Hepatocyte (in vitro differentiated cells): ENCODE measurements at regions not wholly inside any gene's neighbourhood (a gene's known extent, or its start where the extent isn't known, plus 50 kb on each side); places are given as distances from the start of the nearest gene placed in this dataset.

Experiments used
- DNase-seq: peaks from one replicate; pipeline ENCODE4 v3.0.0-alpha.2; 2016; ENCODE audit warnings: low spot score
- H2AFZ ChIP-seq: fragments of 200-600 bp; sonication (generic); 2 replicates; pipeline ENCODE4 v1.6.0; 2016; ENCODE audit warnings: antibody characterized with exemption, mild to moderate bottlenecking
- H3K27ac ChIP-seq: fragments of 200-600 bp; sonication (generic); 2 replicates; pipeline ENCODE4 v1.5.1; 2016; ENCODE audit warnings: mild to moderate bottlenecking
- H3K27me3 ChIP-seq: fragments of 200-600 bp; sonication (generic); 2 replicates; pipeline ENCODE4 v1.6.1; 2016
- H3K36me3 ChIP-seq: fragments of 200-600 bp; sonication (generic); replicated peaks from 2 replicates; pipeline ENCODE4 v1.5.1; 2016; ENCODE audit warnings: low read depth; ENCODE audit not compliant: insufficient read depth
- H3K4me1 ChIP-seq: fragments of 200-600 bp; sonication (generic); 2 replicates; pipeline ENCODE4 v1.5.1; 2016; ENCODE audit warnings: mild to moderate bottlenecking, moderate library complexity; ENCODE audit not compliant: insufficient read depth
- H3K4me2 ChIP-seq: fragments of 200-600 bp; sonication (generic); 2 replicates; pipeline ENCODE4 v1.6.0; 2016
- H3K4me3 ChIP-seq: fragments of 200-600 bp; sonication (generic); 2 replicates; pipeline ENCODE4 v1.5.1; 2016; ENCODE audit warnings: mild to moderate bottlenecking
- H3K79me2 ChIP-seq: fragments of 200-600 bp; sonication (generic); 2 replicates; pipeline ENCODE4 v1.6.0; 2017; ENCODE audit warnings: mild to moderate bottlenecking
- H3K9me2 ChIP-seq: fragments of 200-600 bp; sonication (generic); replicated peaks from 2 replicates; pipeline ENCODE4 v1.6.0; 2017; ENCODE audit warnings: mild to moderate bottlenecking; ENCODE audit not compliant: insufficient read depth
- H3K9me3 ChIP-seq: fragments of 200-600 bp; sonication (generic); 2 replicates; pipeline ENCODE4 v1.5.1; 2016; ENCODE audit warnings: low read depth, mild to moderate bottlenecking
- H4K20me1 ChIP-seq: fragments of 200-600 bp; sonication (generic); 2 replicates; pipeline ENCODE4 v1.6.0; 2016; ENCODE audit warnings: mild to moderate bottlenecking; ENCODE audit not compliant: insufficient read depth, poor library complexity, severe bottlenecking
- EZH2 ChIP-seq: fragments of 200-600 bp; sonication (generic); IDR thresholded peaks from 2 replicates; pipeline ENCODE4 v1.6.1; 2016; ENCODE audit warnings: antibody characterized with exemption, mild to moderate bottlenecking, borderline replicate concordance
- EZH2phosphoT487 ChIP-seq: fragments of 200-600 bp; sonication (generic); IDR thresholded peaks from one replicate; pipeline ENCODE4 v1.6.1; 2018; ENCODE audit warnings: antibody characterized with exemption, mild to moderate bottlenecking, low read depth, moderate library complexity; ENCODE audit not compliant: unreplicated experiment, severe bottlenecking
- WGBS: methylation state at CpG from one replicate; pipeline ENCODE4 v1.1.6; 2016; ENCODE audit warnings: low lambda C conversion rate; ENCODE audit errors: missing lambda C conversion rate; 5-methylcytosine and 5-hydroxymethylcytosine counted together
- TF ChIP-seq, protein P1 (sequence below): fragments of 200-600 bp; sonication (generic); IDR thresholded peaks from 2 replicates; pipeline ENCODE4 v1.5.1; 2016; ENCODE audit warnings: antibody characterized with exemption, mild to moderate bottlenecking; ENCODE audit not compliant: poor library complexity

DNA sequence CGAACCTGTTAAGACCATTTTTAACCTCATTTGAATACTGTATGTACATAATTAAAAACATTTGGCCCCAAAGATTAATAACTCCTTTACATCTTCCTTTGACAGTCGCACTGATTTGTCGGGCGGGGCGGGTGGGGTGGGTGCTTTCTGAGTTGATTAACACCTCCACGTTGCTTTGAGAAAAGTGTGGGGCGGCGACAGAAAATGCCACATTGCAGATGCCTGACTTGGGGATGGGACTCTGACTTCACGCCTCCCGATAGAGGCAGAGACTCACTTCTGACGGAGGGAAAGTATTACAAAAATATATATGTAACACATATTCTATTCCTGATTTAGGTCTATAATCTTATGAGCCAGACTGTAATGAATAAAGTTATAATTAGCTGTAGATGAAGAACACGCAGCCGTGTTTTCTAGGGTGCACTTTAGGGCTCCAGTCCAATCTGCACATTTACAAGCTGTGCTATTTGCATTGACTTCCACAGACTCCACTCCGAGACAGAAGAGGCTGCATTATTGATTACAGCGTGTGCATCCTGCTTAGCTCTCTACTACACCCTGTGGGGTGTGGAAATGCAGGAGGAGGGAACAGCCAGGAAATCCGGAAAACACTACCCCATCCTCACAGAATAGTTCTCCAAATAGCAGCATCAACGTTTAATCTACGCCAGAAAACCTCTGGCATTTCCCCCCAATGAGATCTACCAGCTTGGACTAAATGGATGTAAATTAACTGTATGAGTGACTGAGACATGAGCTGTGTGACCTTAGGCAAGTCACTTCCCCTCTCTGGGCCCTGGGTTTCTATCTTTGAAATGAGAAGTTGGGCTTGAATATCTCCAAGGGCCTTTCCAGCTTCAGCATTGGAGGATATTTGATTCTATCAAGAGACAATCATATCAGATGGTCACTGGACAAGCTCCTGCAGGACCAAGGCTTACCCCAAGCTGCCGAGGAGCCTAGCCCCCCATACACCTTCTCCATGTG, 308.0 kb downstream of the RRAGC start:
- Histone ChIP-seq H3K9me2 (no peaks in the 10 kb centered on the region), H3K36me3 (no peaks in the 10 kb centered on the region), H3K9me3 (no peaks in the 10 kb centered on the region), H4K20me1 (no peaks in the 10 kb centered on the region), H3K79me2 (no peaks in the 10 kb centered on the region), H3K4me1 (no peaks in the 10 kb centered on the region), H3K4me3 (no peak overlapping the region), H3K4me2 (no peak overlapping the region), H2AFZ (no peak overlapping the region), H3K27me3 (peaks cover 6% of the 10 kb centered on the region), H3K27ac (no peak overlapping the region)
- 83% methylated on average over 19 of the region's 19 CpGs for WGBS
- DNase-seq, result no peak
- TF ChIP-seq EZH2phosphoT487, result no peak
- TF ChIP-seq EZH2, result no peak
- TF ChIP-seq, protein P1, sequence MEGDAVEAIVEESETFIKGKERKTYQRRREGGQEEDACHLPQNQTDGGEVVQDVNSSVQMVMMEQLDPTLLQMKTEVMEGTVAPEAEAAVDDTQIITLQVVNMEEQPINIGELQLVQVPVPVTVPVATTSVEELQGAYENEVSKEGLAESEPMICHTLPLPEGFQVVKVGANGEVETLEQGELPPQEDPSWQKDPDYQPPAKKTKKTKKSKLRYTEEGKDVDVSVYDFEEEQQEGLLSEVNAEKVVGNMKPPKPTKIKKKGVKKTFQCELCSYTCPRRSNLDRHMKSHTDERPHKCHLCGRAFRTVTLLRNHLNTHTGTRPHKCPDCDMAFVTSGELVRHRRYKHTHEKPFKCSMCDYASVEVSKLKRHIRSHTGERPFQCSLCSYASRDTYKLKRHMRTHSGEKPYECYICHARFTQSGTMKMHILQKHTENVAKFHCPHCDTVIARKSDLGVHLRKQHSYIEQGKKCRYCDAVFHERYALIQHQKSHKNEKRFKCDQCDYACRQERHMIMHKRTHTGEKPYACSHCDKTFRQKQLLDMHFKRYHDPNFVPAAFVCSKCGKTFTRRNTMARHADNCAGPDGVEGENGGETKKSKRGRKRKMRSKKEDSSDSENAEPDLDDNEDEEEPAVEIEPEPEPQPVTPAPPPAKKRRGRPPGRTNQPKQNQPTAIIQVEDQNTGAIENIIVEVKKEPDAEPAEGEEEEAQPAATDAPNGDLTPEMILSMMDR, result no peak

DNA sequence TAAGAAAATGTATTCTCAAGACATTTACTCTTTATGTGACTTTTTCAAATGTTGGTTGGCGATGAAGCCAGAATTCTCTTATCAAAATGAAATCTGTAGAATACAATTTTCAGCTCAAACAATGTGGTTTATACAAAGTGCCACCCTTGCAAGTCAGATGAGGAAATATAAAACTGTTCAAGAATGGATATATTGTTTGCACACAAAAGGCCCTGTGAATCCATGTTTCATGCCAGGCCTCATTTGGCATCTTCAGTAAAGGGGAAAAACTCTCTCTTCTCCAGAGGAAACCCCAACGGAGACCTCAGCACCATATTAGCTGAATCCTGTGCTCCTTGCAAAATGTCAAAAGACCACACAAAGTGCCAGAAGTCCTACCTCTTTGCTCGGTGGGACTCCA, 310.4 kb downstream of the RRAGC start:
- H3K27ac ChIP-seq, result no peak overlapping the region
- H3K36me3 ChIP-seq, result no peaks in the 10 kb centered on the region
- DNase-seq, result no peak
- H3K4me2 ChIP-seq, result no peak overlapping the region
- H3K79me2 ChIP-seq, result no peaks in the 10 kb centered on the region
- no peaks in the 10 kb centered on the region for H4K20me1 ChIP-seq
- no peak overlapping the region for H3K4me3 ChIP-seq
- H3K4me1 ChIP-seq, result no peaks in the 10 kb centered on the region
- H3K27me3 ChIP-seq, result no peaks in the 10 kb centered on the region
- H3K9me3 ChIP-seq, result no peaks in the 10 kb centered on the region
- WGBS, result 72% methylated on average over 3 of the region's 3 CpGs
- no peak overlapping the region for H2AFZ ChIP-seq
- TF ChIP-seq EZH2phosphoT487, result no peak
- no peak for TF ChIP-seq EZH2
- TF ChIP-seq, protein P1, result no peak
- H3K9me2 ChIP-seq, result no peaks in the 10 kb centered on the region

DNA sequence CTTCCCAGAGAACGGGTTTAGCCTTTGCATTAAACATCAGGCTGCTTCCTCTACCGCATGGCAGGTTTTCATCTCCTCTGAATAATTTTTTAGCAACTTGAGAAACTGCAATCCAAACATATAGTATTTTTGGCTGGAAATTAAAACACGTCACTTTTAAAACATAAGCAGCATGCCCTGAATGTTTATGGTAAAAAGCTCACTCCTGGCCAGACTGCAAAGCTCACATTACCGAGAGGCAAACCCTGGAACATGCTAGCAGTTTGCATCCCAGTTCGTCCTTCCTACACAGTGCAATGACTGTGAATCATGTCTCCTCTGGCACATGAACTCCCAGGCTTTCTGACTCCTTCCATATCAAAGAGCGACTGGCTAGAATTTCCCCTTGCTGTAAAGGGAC, 312.3 kb downstream of the RRAGC start:
- 57% methylated on average over 6 of the region's 6 CpGs for WGBS
- TF ChIP-seq, protein P1, result no peak
- TF ChIP-seq EZH2phosphoT487 (no peak), EZH2 (no peak)
- no peaks in the 10 kb centered on the region for H3K9me2 ChIP-seq

More for the DNA sequence above, 312.3 kb downstream of the RRAGC start:
- Histone ChIP-seq H3K36me3 (no peaks in the 10 kb centered on the region), H3K4me2 (no peak overlapping the region), H3K27ac (no peak overlapping the region), H3K79me2 (no peaks in the 10 kb centered on the region), H4K20me1 (no peaks in the 10 kb centered on the region), H2AFZ (no peak overlapping the region), H3K4me3 (no peak overlapping the region), H3K4me1 (no peaks in the 10 kb centered on the region), H3K27me3 (no peaks in the 10 kb centered on the region), H3K9me3 (no peaks in the 10 kb centered on the region)
- DNase-seq, result peak; percentile 28
